Activated CD4-positive, CD25-positive, alpha-beta regulatory T cell treated with anti-CD3 and anti-CD28 coated beads, Interleukin-2, amount 50 U/mL, for 72 hours (primary cell): ENCODE measurements at regions not wholly inside any gene's neighbourhood (a gene's known extent, or its start where the extent isn't known, plus 50 kb on each side); places are given as distances from the start of the nearest gene placed in this dataset.

Experiments
- DNase-seq: peaks from one replicate; pipeline ENCODE4 v3.0.0; 2021

- no peak for DNase-seq
These were observed 439.3 kb upstream of the DAB2 start for GRCh38 chr5:39863926-39864552.

- DNase-seq = no peak
These were observed 432.3 kb upstream of the DAB2 start for GRCh38 chr5:39857041-39857440.

GRCh38 chr5:39854771-39855410, 430.1 kb upstream of the DAB2 start:
- DNase-seq = no peak

- DNase-seq = no peak
These were observed 425.5 kb upstream of the DAB2 start for GRCh38 chr5:39850291-39850690.

- DNase-seq = no peak
These were observed 421.4 kb upstream of the DAB2 start for GRCh38 chr5:39846144-39846543.

GRCh38 chr5:39843767-39844166, 419.0 kb upstream of the DAB2 start:
- no peak for DNase-seq

GRCh38 chr5:39835371-39835770, 410.6 kb upstream of the DAB2 start:
- no peak for DNase-seq

GRCh38 chr5:39829441-39829840, 404.7 kb upstream of the DAB2 start:
- DNase-seq = no peak

GRCh38 chr5:39826051-39826450, 401.3 kb upstream of the DAB2 start:
- no peak for DNase-seq

- DNase-seq = no peak
These were observed 400.5 kb upstream of the DAB2 start for GRCh38 chr5:39825301-39825700.

GRCh38 chr5:39822020-39822419, 397.2 kb upstream of the DAB2 start:
- DNase-seq = no peak

- DNase-seq = no peak
These were observed 392.1 kb upstream of the DAB2 start for GRCh38 chr5:39816866-39817265.

- DNase-seq = no peak
These were observed 391.5 kb upstream of the DAB2 start for GRCh38 chr5:39816156-39816845.

GRCh38 chr5:39815711-39816110, 390.9 kb upstream of the DAB2 start:
- DNase-seq = no peak

GRCh38 chr5:39811381-39811780, 386.6 kb upstream of the DAB2 start:
- no peak for DNase-seq

GRCh38 chr5:39808656-39809055, 383.9 kb upstream of the DAB2 start:
- no peak for DNase-seq

GRCh38 chr5:39801306-39801705, 376.5 kb upstream of the DAB2 start:
- DNase-seq = no peak

GRCh38 chr5:39800042-39800601, 375.3 kb upstream of the DAB2 start:
- no peak for DNase-seq

- DNase-seq = no peak
These were observed 374.5 kb upstream of the DAB2 start for GRCh38 chr5:39799242-39799641.

GRCh38 chr5:39794513-39795210, 369.9 kb upstream of the DAB2 start:
- no peak for DNase-seq

GRCh38 chr5:39785410-39785809, 360.6 kb upstream of the DAB2 start:
- no peak for DNase-seq

- DNase-seq = no peak
These were observed 359.1 kb upstream of the DAB2 start for GRCh38 chr5:39783756-39784421.

- DNase-seq = no peak
These were observed 355.6 kb upstream of the DAB2 start for GRCh38 chr5:39780347-39780746.
